OCI-LY7 (cell line): ENCODE measurements at regions not wholly inside any gene's neighbourhood (a gene's known extent, or its start where the extent isn't known, plus 50 kb on each side); places are given as distances from the start of the nearest gene placed in this dataset.

Experiments
- BruUV-seq: library from RNA; stranded (reverse); fragments of 400-500 nt; replicated peaks from 2 replicates; lab custom pipeline; 2021; lab: Mats Ljungman, UMichigan
- CTCF ChIA-PET: fragments of 300-600 bp; sonication (Branson Sonifier 250); formaldehyde crosslinking; loops from one replicate; lab custom pipeline; 2022; ENCODE audit warnings: antibody characterized with exemption; ENCODE audit not compliant: unreplicated experiment; lab: Charles Lee
- POLR2A ChIA-PET: fragments of 300-600 bp; sonication (Branson Sonifier 250); formaldehyde crosslinking; loops from one replicate; lab custom pipeline; 2022; ENCODE audit warnings: antibody characterized with exemption; lab: Charles Lee
- DNase-seq: peaks from one replicate; pipeline ENCODE4 v3.0.0-alpha.2; 2015; ENCODE audit warnings: low spot score
- H2AFZ ChIP-seq: fragments of 200-600 bp; sonication (generic), shearing (Covaris generic); 2 replicates; pipeline ENCODE4 v1.6.1; 2014; ENCODE audit warnings: mild to moderate bottlenecking, antibody characterized with exemption, low read length, moderate library complexity
- H3K27ac ChIP-seq: fragments of 200-600 bp; sonication (generic); 2 replicates; pipeline ENCODE4 v1.5.1; 2014; ENCODE audit warnings: mixed run types, low read depth, mild to moderate bottlenecking, moderate library complexity, low read length, inconsistent platforms; ENCODE audit not compliant: poor library complexity, severe bottlenecking
- H3K36me3 ChIP-seq: fragments of 200-600 bp; sonication (generic); 2 replicates; pipeline ENCODE4 v1.6.1; 2014; ENCODE audit warnings: mild to moderate bottlenecking, antibody characterized with exemption, low read length, moderate library complexity, mixed read lengths; ENCODE audit not compliant: insufficient read depth
- H3K4me1 ChIP-seq: fragments of 200-600 bp; sonication (generic); 2 replicates; pipeline ENCODE4 v1.5.1; 2014; ENCODE audit warnings: mild to moderate bottlenecking, low read length; ENCODE audit not compliant: insufficient read depth, poor library complexity, severe bottlenecking
- H3K4me2 ChIP-seq: fragments of 200-600 bp; sonication (generic); 2 replicates; pipeline ENCODE4 v1.6.1; 2014; ENCODE audit warnings: mild to moderate bottlenecking, low read length
- H3K4me3 ChIP-seq: fragments of 200-600 bp; sonication (generic); 2 replicates; pipeline ENCODE4 v1.5.1; 2014; ENCODE audit warnings: mild to moderate bottlenecking, low read depth, low read length; ENCODE audit not compliant: poor library complexity, severe bottlenecking
- H3K79me2 ChIP-seq: fragments of 200-600 bp; sonication (generic); 2 replicates; pipeline ENCODE4 v1.6.1; 2016; ENCODE audit warnings: low read depth, mild to moderate bottlenecking, low read length, moderate library complexity, mixed read lengths; ENCODE audit not compliant: insufficient read depth
- H3K9me2 ChIP-seq: fragments of 200-600 bp; sonication (generic); 2 replicates; pipeline ENCODE4 v1.6.1; 2016; ENCODE audit warnings: mild to moderate bottlenecking, low read length, mixed read lengths; ENCODE audit not compliant: insufficient read depth
- H3K9me3 ChIP-seq: fragments of 200-600 bp; sonication (generic); 2 replicates; pipeline ENCODE4 v1.6.1; 2014; ENCODE audit warnings: mild to moderate bottlenecking, mixed run types, low read length, mixed read lengths
- H4K20me1 ChIP-seq: fragments of 200-600 bp; sonication (generic); 2 replicates; pipeline ENCODE4 v1.6.1; 2014; ENCODE audit warnings: mild to moderate bottlenecking, antibody characterized with exemption, low read length, moderate library complexity, mixed read lengths; ENCODE audit not compliant: insufficient read depth
- CTCF ChIP-seq: fragments of 200-600 bp; sonication (generic); conservative IDR thresholded peaks from 2 replicates; pipeline ENCODE4 v1.5.1; 2014; ENCODE audit warnings: mild to moderate bottlenecking, antibody characterized with exemption, low read length, moderate library complexity, mixed read lengths
- EZH2phosphoT487 ChIP-seq: fragments of 200-600 bp; sonication (generic); IDR thresholded peaks from 2 replicates; pipeline ENCODE4 v1.6.1; 2018; ENCODE audit warnings: low read depth, borderline replicate concordance, mild to moderate bottlenecking, mixed run types, antibody characterized with exemption, low read length, moderate library complexity, mixed read lengths
- intact Hi-C: fragments of 100-400 bp; cut with micrococcal nuclease; formaldehyde crosslinking; loops from one replicate; pipeline ENCODE4 v1.10.0; 2022; ENCODE audit not compliant: unreplicated experiment

GRCh38 chr13:59178344-59178743, 985.4 kb downstream of the DIAPH3 start:
- Histone ChIP-seq H4K20me1 (no peaks in the 10 kb centered on the region), H3K4me3 (no peak overlapping the region), H3K27ac (no peak overlapping the region), H3K4me2 (no peak overlapping the region), H3K9me2 (no peaks in the 10 kb centered on the region), H2AFZ (no peak overlapping the region), H3K4me1 (no peaks in the 10 kb centered on the region), H3K79me2 (no peaks in the 10 kb centered on the region), H3K9me3 (no peaks in the 10 kb centered on the region), H3K36me3 (no peaks in the 10 kb centered on the region)
- BruUV-seq = no TSS peak
- TF ChIP-seq CTCF (peak; percentile 51; the same call in 1 of the 2 replicates), EZH2phosphoT487 (no peak)
- POLR2A ChIA-PET = interaction anchor here (0.6 kb wide), 1 partner anchor 57 kb away, joined by 3 read pairs; no protein-coding TSS in a partner anchor
- DNase-seq = no peak
- CTCF ChIA-PET = no interaction called here
- intact Hi-C loops = no loop called here

GRCh38 chr13:59182241-59182640, 981.5 kb downstream of the DIAPH3 start:
- DNase-seq = no peak
- no peak overlapping the region for H3K4me3 ChIP-seq
- no peak overlapping the region for H3K27ac ChIP-seq
- BruUV-seq = no TSS peak
- no peaks in the 10 kb centered on the region for H3K9me2 ChIP-seq
- no peaks in the 10 kb centered on the region for H3K36me3 ChIP-seq
- H3K79me2 ChIP-seq = no peaks in the 10 kb centered on the region
- no peaks in the 10 kb centered on the region for H3K9me3 ChIP-seq
- no peak overlapping the region for H3K4me2 ChIP-seq
- H4K20me1 ChIP-seq = no peaks in the 10 kb centered on the region
- no peaks in the 10 kb centered on the region for H3K4me1 ChIP-seq
- H2AFZ ChIP-seq = no peak overlapping the region
- intact Hi-C loops = no loop called here
- ChIA-PET POLR2A (no interaction called here), CTCF (no interaction called here)
- TF ChIP-seq EZH2phosphoT487 = no peak
- TF ChIP-seq CTCF = no peak

- no peaks in the 10 kb centered on the region for H3K9me2 ChIP-seq
- DNase-seq = no peak
- no peaks in the 10 kb centered on the region for H3K9me3 ChIP-seq
- no peaks in the 10 kb centered on the region for H4K20me1 ChIP-seq
- H3K79me2 ChIP-seq = no peaks in the 10 kb centered on the region
- no peaks in the 10 kb centered on the region for H3K4me1 ChIP-seq
- BruUV-seq = no TSS peak
- intact Hi-C loops = no loop called here
- H3K4me2 ChIP-seq = no peak overlapping the region
- no peak overlapping the region for H2AFZ ChIP-seq
- ChIA-PET CTCF (no interaction called here), POLR2A (interaction anchor here (0.6 to 0.7 kb wide), 2 partner anchors 17 to 69 kb away, joined by 3 read pairs; no protein-coding TSS in a partner anchor)
- H3K4me3 ChIP-seq = no peak overlapping the region
- no peaks in the 10 kb centered on the region for H3K36me3 ChIP-seq
- no peak overlapping the region for H3K27ac ChIP-seq
- TF ChIP-seq EZH2phosphoT487 (no peak), CTCF (no peak)
Measured at GRCh38 chr13:59197397-59197796, 966.3 kb downstream of the DIAPH3 start.
